IMR-90 (cell line): ENCODE measurements at regions not wholly inside any gene's neighbourhood (a gene's known extent, or its start where the extent isn't known, plus 50 kb on each side); places are given as distances from the start of the nearest gene placed in this dataset.

Source experiments
- MXI1 ChIP-seq: IDR thresholded peaks from 2 replicates; pipeline ENCODE4 v1.6.1; 2012; ENCODE audit warnings: low read depth, mild to moderate bottlenecking, low read length, moderate library complexity, borderline replicate concordance
- POLR2A ChIP-seq: IDR thresholded peaks from 2 replicates; pipeline ENCODE4 v1.6.1; 2012; ENCODE audit warnings: mild to moderate bottlenecking, low read depth, low read length
- RFX5 ChIP-seq: IDR thresholded peaks from 2 replicates; pipeline ENCODE4 v1.8.0; 2012; ENCODE audit warnings: low read depth, mild to moderate bottlenecking, low read length, moderate library complexity
- TF ChIP-seq, protein P1 (sequence below): conservative IDR thresholded peaks from 2 replicates; pipeline ENCODE4 v1.5.1; 2012; ENCODE audit warnings: mild to moderate bottlenecking, low read depth, low read length, improper control_type of control experiment

- TF ChIP-seq POLR2A (no peak), RFX5 (no peak), MXI1 (no peak)
- TF ChIP-seq, protein P1, sequence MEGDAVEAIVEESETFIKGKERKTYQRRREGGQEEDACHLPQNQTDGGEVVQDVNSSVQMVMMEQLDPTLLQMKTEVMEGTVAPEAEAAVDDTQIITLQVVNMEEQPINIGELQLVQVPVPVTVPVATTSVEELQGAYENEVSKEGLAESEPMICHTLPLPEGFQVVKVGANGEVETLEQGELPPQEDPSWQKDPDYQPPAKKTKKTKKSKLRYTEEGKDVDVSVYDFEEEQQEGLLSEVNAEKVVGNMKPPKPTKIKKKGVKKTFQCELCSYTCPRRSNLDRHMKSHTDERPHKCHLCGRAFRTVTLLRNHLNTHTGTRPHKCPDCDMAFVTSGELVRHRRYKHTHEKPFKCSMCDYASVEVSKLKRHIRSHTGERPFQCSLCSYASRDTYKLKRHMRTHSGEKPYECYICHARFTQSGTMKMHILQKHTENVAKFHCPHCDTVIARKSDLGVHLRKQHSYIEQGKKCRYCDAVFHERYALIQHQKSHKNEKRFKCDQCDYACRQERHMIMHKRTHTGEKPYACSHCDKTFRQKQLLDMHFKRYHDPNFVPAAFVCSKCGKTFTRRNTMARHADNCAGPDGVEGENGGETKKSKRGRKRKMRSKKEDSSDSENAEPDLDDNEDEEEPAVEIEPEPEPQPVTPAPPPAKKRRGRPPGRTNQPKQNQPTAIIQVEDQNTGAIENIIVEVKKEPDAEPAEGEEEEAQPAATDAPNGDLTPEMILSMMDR = no peak
Measured at GRCh38 chr2:176923205-176923604, 289.4 kb upstream of the HNRNPA3 start.
